WTC11 (cell line): ENCODE measurements at regions not wholly inside any gene's neighbourhood (a gene's known extent, or its start where the extent isn't known, plus 50 kb on each side); places are given as distances from the start of the nearest gene placed in this dataset.

Experiments
- ATAC-seq: fragments of 200-7000 bp; cut with Tn5 transposase; 2 replicates; pipeline ENCODE4 v1.10.0; 2021; ENCODE audit warnings: mild to moderate bottlenecking, moderate library complexity
- CTCF ChIA-PET: fragments of 300-600 bp; sonication (Branson Sonifier 250); formaldehyde crosslinking; loops from one replicate; lab custom pipeline; 2021; ENCODE audit warnings: antibody characterized with exemption; lab: Charles Lee
- POLR2A ChIA-PET: fragments of 350-600 bp; sonication (Branson Sonifier 250); formaldehyde crosslinking; loops from one replicate; lab custom pipeline; 2021; ENCODE audit warnings: antibody characterized with exemption; lab: Charles Lee
- DNase-seq: peaks from one replicate; pipeline ENCODE4 v3.0.0; 2021; ENCODE audit warnings: low spot score
- H3K27ac Mint-ChIP-seq: 2 replicates; pipeline ENCODE4 v1.8.0; 2021; ENCODE audit warnings: mixed read lengths
- H3K27me3 Mint-ChIP-seq: 2 replicates; pipeline ENCODE4 v1.8.0; 2021; ENCODE audit warnings: low read depth, mild to moderate bottlenecking, moderate library complexity, mixed read lengths
- H3K36me3 Mint-ChIP-seq: 2 replicates; pipeline ENCODE4 v1.8.0; 2021; ENCODE audit warnings: mixed read lengths
- H3K4me1 Mint-ChIP-seq: 2 replicates; pipeline ENCODE4 v1.8.0; 2022; ENCODE audit warnings: mixed read lengths
- H3K4me3 Mint-ChIP-seq: 2 replicates; pipeline ENCODE4 v1.8.0; 2021; ENCODE audit warnings: mild to moderate bottlenecking, moderate library complexity, mixed read lengths
- H3K9me3 Mint-ChIP-seq: 2 replicates; pipeline ENCODE4 v1.8.0; 2021; ENCODE audit warnings: mixed read lengths
- ATF2 ChIP-seq: sonication (generic); formaldehyde crosslinking; IDR thresholded peaks from 2 replicates; pipeline ENCODE4 v1.8.1; 2022; ENCODE audit warnings: low read depth, missing genetic modification reagents, borderline replicate concordance
- ATF3 ChIP-seq: sonication (generic); formaldehyde crosslinking; conservative IDR thresholded peaks from 2 replicates; pipeline ENCODE4 v1.8.1; 2022; ENCODE audit warnings: mild to moderate bottlenecking, missing genetic modification reagents
- CREB1 ChIP-seq: sonication (generic); formaldehyde crosslinking; IDR thresholded peaks from 2 replicates; pipeline ENCODE4 v1.8.0; 2023; ENCODE audit warnings: mild to moderate bottlenecking, missing genetic modification reagents
- CREM ChIP-seq: sonication (generic); formaldehyde crosslinking; IDR thresholded peaks from 2 replicates; pipeline ENCODE4 v1.8.1; 2022; ENCODE audit warnings: mild to moderate bottlenecking, missing genetic modification reagents, moderate library complexity
- E2F4 ChIP-seq: sonication (generic); formaldehyde crosslinking; IDR thresholded peaks from 2 replicates; pipeline ENCODE4 v1.8.1; 2022; ENCODE audit warnings: low read depth, mild to moderate bottlenecking, moderate library complexity, missing genetic modification reagents, borderline replicate concordance
- E2F5 ChIP-seq: sonication (generic); formaldehyde crosslinking; IDR thresholded peaks from 2 replicates; pipeline ENCODE4 v1.8.1; 2022; ENCODE audit warnings: mild to moderate bottlenecking, moderate library complexity, missing genetic modification reagents
- ETV6 ChIP-seq: sonication (generic); formaldehyde crosslinking; IDR thresholded peaks from 2 replicates; pipeline ENCODE4 v1.8.1; 2022; ENCODE audit warnings: mild to moderate bottlenecking, missing genetic modification reagents
- GABPB1 ChIP-seq: sonication (generic); formaldehyde crosslinking; IDR thresholded peaks from 2 replicates; pipeline ENCODE4 v1.8.1; 2023; ENCODE audit warnings: mild to moderate bottlenecking, missing genetic modification reagents
- IRF1 ChIP-seq: sonication (generic); formaldehyde crosslinking; IDR thresholded peaks from 2 replicates; pipeline ENCODE4 v1.8.0; 2023; ENCODE audit warnings: missing genetic modification reagents
- KAT7 ChIP-seq: sonication (generic); formaldehyde crosslinking; IDR thresholded peaks from 2 replicates; pipeline ENCODE4 v1.8.1; 2023; ENCODE audit warnings: missing genetic modification reagents, mild to moderate bottlenecking, borderline replicate concordance
- MYBL2 ChIP-seq: sonication (generic); formaldehyde crosslinking; IDR thresholded peaks from 2 replicates; pipeline ENCODE4 v1.8.1; 2023; ENCODE audit warnings: mild to moderate bottlenecking, moderate library complexity, missing genetic modification reagents
- NR2C2 ChIP-seq: sonication (generic); formaldehyde crosslinking; IDR thresholded peaks from 2 replicates; pipeline ENCODE4 v1.8.0; 2022; ENCODE audit warnings: mild to moderate bottlenecking, missing genetic modification reagents
- SMAD3 ChIP-seq: sonication (generic); formaldehyde crosslinking; IDR thresholded peaks from 2 replicates; pipeline ENCODE4 v1.8.0; 2022; ENCODE audit warnings: missing genetic modification reagents, mild to moderate bottlenecking, borderline replicate concordance
- SP1 ChIP-seq: sonication (generic); formaldehyde crosslinking; conservative IDR thresholded peaks from 2 replicates; pipeline ENCODE4 v1.8.1; 2022; ENCODE audit warnings: missing genetic modification reagents
- TCF7 ChIP-seq: sonication (generic); formaldehyde crosslinking; IDR thresholded peaks from 2 replicates; pipeline ENCODE4 v1.8.0; 2022; ENCODE audit warnings: mild to moderate bottlenecking, low read depth, missing genetic modification reagents, moderate library complexity
- TEAD4 ChIP-seq: sonication (generic); formaldehyde crosslinking; IDR thresholded peaks from 2 replicates; pipeline ENCODE4 v1.8.0; 2022; ENCODE audit warnings: mild to moderate bottlenecking, missing genetic modification reagents
- ZNF121 ChIP-seq: sonication (generic); formaldehyde crosslinking; IDR thresholded peaks from 2 replicates; pipeline ENCODE4 v1.8.0; 2023; ENCODE audit warnings: missing genetic modification reagents
- ZNF219 ChIP-seq: sonication (generic); formaldehyde crosslinking; IDR thresholded peaks from 2 replicates; pipeline ENCODE4 v1.8.0; 2023; ENCODE audit warnings: missing genetic modification reagents, mild to moderate bottlenecking, borderline replicate concordance
- ZNF263 ChIP-seq: sonication (generic); formaldehyde crosslinking; IDR thresholded peaks from 2 replicates; pipeline ENCODE4 v1.8.1; 2022; ENCODE audit warnings: low read depth, mild to moderate bottlenecking, moderate library complexity, missing genetic modification reagents
- ZNF317 ChIP-seq: sonication (generic); formaldehyde crosslinking; IDR thresholded peaks from 2 replicates; pipeline ENCODE4 v1.8.1; 2023; ENCODE audit warnings: low read depth, mild to moderate bottlenecking, moderate library complexity, missing genetic modification reagents, borderline replicate concordance
- ZNF416 ChIP-seq: fragments of 250-450 bp; sonication (Bioruptor Pico); IDR thresholded peaks from 2 replicates; pipeline ENCODE4 v1.9.0; 2021; ENCODE audit warnings: mild to moderate bottlenecking, inconsistent platforms
- ZNF425 ChIP-seq: fragments of 250-450 bp; sonication (Bioruptor Pico); conservative IDR thresholded peaks from 2 replicates; pipeline ENCODE4 v1.9.0; 2021; ENCODE audit warnings: mild to moderate bottlenecking

GRCh38 chr12:102696045-102696444, 215.7 kb upstream of the IGF1 start:
- no peak for TF ChIP-seq ZNF121 (CRISPR knock-in tag)
- no peak for TF ChIP-seq ZNF263
- no peak for TF ChIP-seq ETV6
- TF ChIP-seq CREM, result no peak
- no peak for TF ChIP-seq GABPB1 (CRISPR knock-in tag)
- TF ChIP-seq ZNF317 (CRISPR knock-in tag), result no peak
- CTCF ChIA-PET, result no interaction called here
- POLR2A ChIA-PET, result no interaction called here
- Mint-ChIP-seq H3K27ac (no peak overlapping the region), H3K4me1 (peaks cover 14% of the 10 kb centered on the region), H3K27me3 (no peaks in the 10 kb centered on the region), H3K9me3 (peaks cover 8% of the 10 kb centered on the region), H3K36me3 (no peaks in the 10 kb centered on the region), H3K4me3 (no peak overlapping the region)
- ATAC-seq (no peak), DNase-seq (no peak)

- Mint-ChIP-seq H3K9me3 (peaks cover 8% of the 10 kb centered on the region), H3K27ac (no peak overlapping the region), H3K4me3 (no peak overlapping the region), H3K27me3 (no peaks in the 10 kb centered on the region), H3K36me3 (no peaks in the 10 kb centered on the region), H3K4me1 (peaks cover 24% of the 10 kb centered on the region)
- CTCF ChIA-PET, result interaction anchor here (0.7 kb wide), 1 partner anchor 8 kb away, joined by 5 read pairs; no protein-coding TSS in a partner anchor
- DNase-seq (no peak), ATAC-seq (no peak)
- no peak for TF ChIP-seq ZNF425 (CRISPR knock-in tag)
- no peak for TF ChIP-seq ZNF416 (CRISPR knock-in tag)
- no peak for TF ChIP-seq E2F4 (CRISPR knock-in tag)
- no peak for TF ChIP-seq SP1 (CRISPR knock-in tag)
- no peak for TF ChIP-seq TEAD4
- TF ChIP-seq E2F5, result no peak
- no peak for TF ChIP-seq KAT7 (CRISPR knock-in tag)
- no peak for TF ChIP-seq MYBL2 (CRISPR knock-in tag)
- POLR2A ChIA-PET, result no interaction called here
These were observed 214.5 kb upstream of the IGF1 start for GRCh38 chr12:102694903-102695302.

- POLR2A ChIA-PET, result no interaction called here
- Mint-ChIP-seq H3K27ac (peak overlapping the region; percentile 29; the same call in 1 of the 2 replicates), H3K9me3 (peaks cover 8% of the 10 kb centered on the region), H3K27me3 (no peaks in the 10 kb centered on the region; the same call in 1 of the 2 replicates)
- CTCF ChIA-PET, result interaction anchor here (1.0 kb wide), 1 partner anchor 11 kb away, joined by 4 read pairs; no protein-coding TSS in a partner anchor
- TF ChIP-seq CREM, result no peak
- no peak for TF ChIP-seq ZNF219 (CRISPR knock-in tag)
- no peak for TF ChIP-seq NR2C2 (CRISPR knock-in tag)
- no peak for TF ChIP-seq IRF1 (CRISPR knock-in tag)
- no peak for TF ChIP-seq CREB1 (CRISPR knock-in tag)
- no peak for TF ChIP-seq E2F5
- TF ChIP-seq TCF7 (CRISPR knock-in tag), result no peak
- no peak for TF ChIP-seq ZNF425 (CRISPR knock-in tag)
- no peak for TF ChIP-seq SMAD3 (CRISPR knock-in tag)
- no peak for TF ChIP-seq ATF3
- no peak for TF ChIP-seq ATF2 (CRISPR knock-in tag)
- TF ChIP-seq, all 79 proteins: peak for 0
- peak; percentile 78 for ATAC-seq
- Mint-ChIP-seq H3K4me1 (peaks cover 26% of the 10 kb centered on the region), H3K4me3 (no peak overlapping the region), H3K36me3 (no peaks in the 10 kb centered on the region)
- DNase-seq, result no peak
These were observed 211.6 kb upstream of the IGF1 start for GRCh38 chr12:102691773-102692555.
